ENCODE measurements at regions not wholly inside any gene's neighbourhood (a gene's known extent, or its start where the extent isn't known, plus 50 kb on each side); places are given as distances from the start of the nearest gene placed in this dataset.

DNA sequence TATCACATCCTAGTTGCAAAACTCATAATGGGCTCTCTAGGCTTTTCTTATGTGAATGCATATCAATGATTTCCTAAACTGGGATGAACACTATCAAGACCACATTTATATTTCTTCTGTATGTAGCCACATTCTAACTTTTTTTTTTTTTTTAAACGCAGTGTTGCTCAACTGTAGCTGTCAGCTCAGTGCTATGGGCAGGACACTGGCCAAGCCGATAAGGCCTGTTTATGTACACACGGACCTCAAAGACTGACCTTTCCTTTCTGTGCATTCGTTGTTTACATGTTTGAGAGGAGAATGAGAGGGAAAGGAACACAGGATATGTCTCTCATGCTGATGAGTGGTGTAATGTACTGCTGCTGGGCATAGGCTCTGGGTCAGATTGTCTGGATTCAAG, 75.1 kb upstream of the B3GAT2 start:
- Histone ChIP-seq H3K79me2 (ENCODE audit: low read length) (no peaks in the 10 kb centered on the region), H3K9ac (ENCODE audit: low read length) (no peak overlapping the region), H3K27ac (ENCODE audit: low read length) (no peak overlapping the region), H3K4me3 (ENCODE audit: low read length) (no peak overlapping the region), H3K36me3 (replicated peaks; ENCODE audit: insufficient read depth, low read length) (no peaks in the 10 kb centered on the region), H3K9me3 (replicated peaks; ENCODE audit: insufficient read depth, low read length) (no peaks in the 10 kb centered on the region), H3K27me3 (replicated peaks; ENCODE audit: insufficient read depth, low read length) (no peaks in the 10 kb centered on the region), H3F3A (ENCODE audit: insufficient read depth, low read length) (no peaks in the 10 kb centered on the region), H4K20me1 (ENCODE audit: insufficient read depth, low read length) (no peaks in the 10 kb centered on the region), H3K4me2 (ENCODE audit: low read depth, low read length) (no peak overlapping the region), H3K4me1 (ENCODE audit: low read length) (no peaks in the 10 kb centered on the region), H2AFZ (ENCODE audit: low read length) (no peak overlapping the region), H3K9me2 (replicated peaks; ENCODE audit: insufficient read depth, low read length) (no peaks in the 10 kb centered on the region)
- no peak for TF ChIP-seq EZH2phosphoT487 (IDR thresholded peaks at IDR 0.05; ENCODE audit: low read length)
- TF ChIP-seq, protein P1, sequence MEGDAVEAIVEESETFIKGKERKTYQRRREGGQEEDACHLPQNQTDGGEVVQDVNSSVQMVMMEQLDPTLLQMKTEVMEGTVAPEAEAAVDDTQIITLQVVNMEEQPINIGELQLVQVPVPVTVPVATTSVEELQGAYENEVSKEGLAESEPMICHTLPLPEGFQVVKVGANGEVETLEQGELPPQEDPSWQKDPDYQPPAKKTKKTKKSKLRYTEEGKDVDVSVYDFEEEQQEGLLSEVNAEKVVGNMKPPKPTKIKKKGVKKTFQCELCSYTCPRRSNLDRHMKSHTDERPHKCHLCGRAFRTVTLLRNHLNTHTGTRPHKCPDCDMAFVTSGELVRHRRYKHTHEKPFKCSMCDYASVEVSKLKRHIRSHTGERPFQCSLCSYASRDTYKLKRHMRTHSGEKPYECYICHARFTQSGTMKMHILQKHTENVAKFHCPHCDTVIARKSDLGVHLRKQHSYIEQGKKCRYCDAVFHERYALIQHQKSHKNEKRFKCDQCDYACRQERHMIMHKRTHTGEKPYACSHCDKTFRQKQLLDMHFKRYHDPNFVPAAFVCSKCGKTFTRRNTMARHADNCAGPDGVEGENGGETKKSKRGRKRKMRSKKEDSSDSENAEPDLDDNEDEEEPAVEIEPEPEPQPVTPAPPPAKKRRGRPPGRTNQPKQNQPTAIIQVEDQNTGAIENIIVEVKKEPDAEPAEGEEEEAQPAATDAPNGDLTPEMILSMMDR (IDR thresholded peaks at IDR 0.05; ENCODE audit: low read length), result no peak
- no peak for TF ChIP-seq EZH2 (optimal IDR thresholded peaks at IDR 0.05; ENCODE audit: low read depth, low read length)
- DNase-seq, result no peak

DNA sequence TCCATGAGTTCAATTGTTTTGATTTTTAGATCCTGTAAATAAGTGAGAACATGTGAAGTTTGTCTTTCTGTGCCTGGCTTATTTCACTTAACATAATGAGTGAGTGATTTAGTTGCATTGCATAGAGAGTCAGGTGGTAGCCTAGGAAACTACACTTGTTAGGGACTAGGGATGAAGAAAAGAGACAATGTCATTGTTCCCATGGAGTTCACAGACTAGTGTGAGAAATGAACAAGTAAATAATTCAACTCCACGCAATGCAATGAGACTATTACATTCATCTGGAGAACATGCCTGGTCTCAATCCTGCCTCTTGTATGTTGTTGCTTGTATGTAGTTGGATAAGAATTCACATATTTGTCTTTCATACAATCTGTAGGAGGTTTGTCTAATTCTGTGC, 76.3 kb upstream of the B3GAT2 start:
- Histone ChIP-seq H3K79me2 (ENCODE audit: low read length) (no peaks in the 10 kb centered on the region), H2AFZ (ENCODE audit: low read length) (no peak overlapping the region), H3K9me2 (replicated peaks; ENCODE audit: insufficient read depth, low read length) (no peaks in the 10 kb centered on the region), H3K4me3 (ENCODE audit: low read length) (no peak overlapping the region), H3K9me3 (replicated peaks; ENCODE audit: insufficient read depth, low read length) (no peaks in the 10 kb centered on the region), H3K36me3 (replicated peaks; ENCODE audit: insufficient read depth, low read length) (no peaks in the 10 kb centered on the region), H3F3A (ENCODE audit: insufficient read depth, low read length) (no peaks in the 10 kb centered on the region), H3K4me1 (ENCODE audit: low read length) (no peaks in the 10 kb centered on the region), H3K9ac (ENCODE audit: low read length) (no peak overlapping the region), H3K27ac (ENCODE audit: low read length) (no peak overlapping the region), H3K4me2 (ENCODE audit: low read depth, low read length) (no peak overlapping the region), H3K27me3 (replicated peaks; ENCODE audit: insufficient read depth, low read length) (no peaks in the 10 kb centered on the region), H4K20me1 (ENCODE audit: insufficient read depth, low read length) (no peaks in the 10 kb centered on the region)
- no peak for TF ChIP-seq EZH2 (optimal IDR thresholded peaks at IDR 0.05; ENCODE audit: low read depth, low read length)
- TF ChIP-seq, protein P1 (IDR thresholded peaks at IDR 0.05; ENCODE audit: low read length), result no peak
- TF ChIP-seq EZH2phosphoT487 (IDR thresholded peaks at IDR 0.05; ENCODE audit: low read length), result no peak
- no peak for DNase-seq

DNA sequence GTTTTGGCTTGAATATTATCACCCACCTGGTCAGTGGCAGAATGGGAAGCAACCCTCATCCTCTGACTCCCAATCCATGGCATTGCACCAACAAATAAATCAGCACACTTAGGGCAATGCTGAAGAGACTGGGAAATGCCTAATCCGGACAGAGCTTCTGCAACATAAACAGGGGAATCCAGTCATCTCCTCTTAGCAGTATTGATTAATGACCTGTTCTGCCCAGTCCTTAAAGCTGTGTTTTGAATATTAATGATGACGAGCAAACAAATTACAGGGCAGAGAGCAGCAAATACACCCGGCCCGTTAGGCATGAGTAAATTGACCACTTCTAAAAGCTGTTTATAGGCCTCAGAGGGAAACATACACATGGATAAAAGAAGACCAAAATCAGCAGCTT, 77.0 kb upstream of the B3GAT2 start:
- H3K79me2 ChIP-seq (ENCODE audit: low read length), result no peaks in the 10 kb centered on the region
- H3K9me3 ChIP-seq (replicated peaks; ENCODE audit: insufficient read depth, low read length), result no peaks in the 10 kb centered on the region
- H3K4me1 ChIP-seq (ENCODE audit: low read length), result no peaks in the 10 kb centered on the region
- no peak overlapping the region for H3K4me2 ChIP-seq (ENCODE audit: low read depth, low read length)
- H3K9ac ChIP-seq (ENCODE audit: low read length), result no peak overlapping the region
- H3K27me3 ChIP-seq (replicated peaks; ENCODE audit: insufficient read depth, low read length), result no peaks in the 10 kb centered on the region
- H3K27ac ChIP-seq (ENCODE audit: low read length), result no peak overlapping the region
- no peaks in the 10 kb centered on the region for H3K9me2 ChIP-seq (replicated peaks; ENCODE audit: insufficient read depth, low read length)
- no peaks in the 10 kb centered on the region for H3K36me3 ChIP-seq (replicated peaks; ENCODE audit: insufficient read depth, low read length)
- no peak overlapping the region for H2AFZ ChIP-seq (ENCODE audit: low read length)
- H3F3A ChIP-seq (ENCODE audit: insufficient read depth, low read length), result no peaks in the 10 kb centered on the region
- H4K20me1 ChIP-seq (ENCODE audit: insufficient read depth, low read length), result no peaks in the 10 kb centered on the region
- H3K4me3 ChIP-seq (ENCODE audit: low read length), result no peak overlapping the region
- TF ChIP-seq EZH2 (optimal IDR thresholded peaks at IDR 0.05; ENCODE audit: low read depth, low read length), result no peak
- TF ChIP-seq, protein P1 (IDR thresholded peaks at IDR 0.05; ENCODE audit: low read length), result no peak
- no peak for TF ChIP-seq EZH2phosphoT487 (IDR thresholded peaks at IDR 0.05; ENCODE audit: low read length)
- no peak for DNase-seq

Data from MM.1S (cell line).